ENCODE measurements at regions not wholly inside any gene's neighbourhood (a gene's known extent, or its start where the extent isn't known, plus 50 kb on each side); places are given as distances from the start of the nearest gene placed in this dataset.

GRCh38 chr6:126632271-126632670 lies 292.4 kb downstream of the CENPW start:
- H3K36me3 ChIP-seq (ENCODE audit: control insufficient read depth, low read length), result no peaks in the 10 kb centered on the region
- no peak overlapping the region for H3K4me2 ChIP-seq (ENCODE audit: low read length)
- H3K4me1 ChIP-seq (ENCODE audit: control insufficient read depth, low read length), result no peaks in the 10 kb centered on the region
- no peaks in the 10 kb centered on the region for H3K79me2 ChIP-seq (ENCODE audit: control insufficient read depth, low read length)
- H3F3A ChIP-seq (ENCODE audit: control insufficient read depth, insufficient read depth), result no peaks in the 10 kb centered on the region
- H3K9me3 ChIP-seq (ENCODE audit: control insufficient read depth, insufficient read depth, low read length), result no peaks in the 10 kb centered on the region
- no peak overlapping the region for H3K27ac ChIP-seq (ENCODE audit: low read depth, low read length)
- TF ChIP-seq CTCF (IDR thresholded peaks at IDR 0.05; ENCODE audit: low read depth, low read length, poor library complexity, severe bottlenecking) (no peak), EZH2phosphoT487 (IDR thresholded peaks at IDR 0.05; ENCODE audit: borderline replicate concordance, low read length) (no peak)
- no peaks in the 10 kb centered on the region for H3K9me2 ChIP-seq (replicated peaks; ENCODE audit: control insufficient read depth, low read length)
- no peak overlapping the region for H3K4me3 ChIP-seq (ENCODE audit: low read length)
- H4K20me1 ChIP-seq (ENCODE audit: control insufficient read depth, insufficient read depth, low read depth, low read length), result no peaks in the 10 kb centered on the region
- H3K27me3 ChIP-seq (ENCODE audit: control insufficient read depth, low read length), result no peaks in the 10 kb centered on the region

GRCh38 chr6:126633373-126633772 lies 293.5 kb downstream of the CENPW start:
- H3K4me1 ChIP-seq (ENCODE audit: control insufficient read depth, low read length), result no peaks in the 10 kb centered on the region
- H3F3A ChIP-seq (ENCODE audit: control insufficient read depth, insufficient read depth), result no peaks in the 10 kb centered on the region
- H3K4me3 ChIP-seq (ENCODE audit: low read length), result no peak overlapping the region
- no peak overlapping the region for H3K4me2 ChIP-seq (ENCODE audit: low read length)
- H3K9me3 ChIP-seq (ENCODE audit: control insufficient read depth, insufficient read depth, low read length), result no peaks in the 10 kb centered on the region
- no peaks in the 10 kb centered on the region for H3K9me2 ChIP-seq (replicated peaks; ENCODE audit: control insufficient read depth, low read length)
- TF ChIP-seq EZH2phosphoT487 (IDR thresholded peaks at IDR 0.05; ENCODE audit: borderline replicate concordance, low read length) (no peak), CTCF (IDR thresholded peaks at IDR 0.05; ENCODE audit: low read depth, low read length, poor library complexity, severe bottlenecking) (no peak)
- H3K79me2 ChIP-seq (ENCODE audit: control insufficient read depth, low read length), result no peaks in the 10 kb centered on the region
- H3K27me3 ChIP-seq (ENCODE audit: control insufficient read depth, low read length), result no peaks in the 10 kb centered on the region
- no peak overlapping the region for H3K27ac ChIP-seq (ENCODE audit: low read depth, low read length)
- no peaks in the 10 kb centered on the region for H3K36me3 ChIP-seq (ENCODE audit: control insufficient read depth, low read length)
- H4K20me1 ChIP-seq (ENCODE audit: control insufficient read depth, insufficient read depth, low read depth, low read length), result no peaks in the 10 kb centered on the region

- Histone ChIP-seq H3K4me1 (ENCODE audit: control insufficient read depth, low read length) (no peaks in the 10 kb centered on the region), H3K79me2 (ENCODE audit: control insufficient read depth, low read length) (no peaks in the 10 kb centered on the region), H4K20me1 (ENCODE audit: control insufficient read depth, insufficient read depth, low read depth, low read length) (no peaks in the 10 kb centered on the region), H3F3A (ENCODE audit: control insufficient read depth, insufficient read depth) (no peaks in the 10 kb centered on the region), H3K4me3 (ENCODE audit: low read length) (no peak overlapping the region), H3K9me2 (replicated peaks; ENCODE audit: control insufficient read depth, low read length) (no peaks in the 10 kb centered on the region), H3K9me3 (ENCODE audit: control insufficient read depth, insufficient read depth, low read length) (no peaks in the 10 kb centered on the region), H3K27me3 (ENCODE audit: control insufficient read depth, low read length) (no peaks in the 10 kb centered on the region), H3K27ac (ENCODE audit: low read depth, low read length) (no peak overlapping the region), H3K36me3 (ENCODE audit: control insufficient read depth, low read length) (no peaks in the 10 kb centered on the region), H3K4me2 (ENCODE audit: low read length) (no peak overlapping the region)
- TF ChIP-seq EZH2phosphoT487 (IDR thresholded peaks at IDR 0.05; ENCODE audit: borderline replicate concordance, low read length) (no peak), CTCF (IDR thresholded peaks at IDR 0.05; ENCODE audit: low read depth, low read length, poor library complexity, severe bottlenecking) (no peak)
Observed at GRCh38 chr6:126640356-126640755, 300.4 kb downstream of the CENPW start.

GRCh38 chr6:126640921-126641320 lies 301.0 kb downstream of the CENPW start:
- H3K9me3 ChIP-seq (ENCODE audit: control insufficient read depth, insufficient read depth, low read length), result no peaks in the 10 kb centered on the region
- H3K27me3 ChIP-seq (ENCODE audit: control insufficient read depth, low read length), result no peaks in the 10 kb centered on the region
- no peak overlapping the region for H3K4me2 ChIP-seq (ENCODE audit: low read length)
- H3K9me2 ChIP-seq (replicated peaks; ENCODE audit: control insufficient read depth, low read length), result no peaks in the 10 kb centered on the region
- H3F3A ChIP-seq (ENCODE audit: control insufficient read depth, insufficient read depth), result no peaks in the 10 kb centered on the region
- no peaks in the 10 kb centered on the region for H3K36me3 ChIP-seq (ENCODE audit: control insufficient read depth, low read length)
- no peak for TF ChIP-seq CTCF (IDR thresholded peaks at IDR 0.05; ENCODE audit: low read depth, low read length, poor library complexity, severe bottlenecking)
- TF ChIP-seq EZH2phosphoT487 (IDR thresholded peaks at IDR 0.05; ENCODE audit: borderline replicate concordance, low read length), result no peak
- H3K79me2 ChIP-seq (ENCODE audit: control insufficient read depth, low read length), result no peaks in the 10 kb centered on the region
- no peaks in the 10 kb centered on the region for H3K4me1 ChIP-seq (ENCODE audit: control insufficient read depth, low read length)
- no peak overlapping the region for H3K27ac ChIP-seq (ENCODE audit: low read depth, low read length)
- H3K4me3 ChIP-seq (ENCODE audit: low read length), result no peak overlapping the region
- H4K20me1 ChIP-seq (ENCODE audit: control insufficient read depth, insufficient read depth, low read depth, low read length), result no peaks in the 10 kb centered on the region
